ENCODE measurements at regions not wholly inside any gene's neighbourhood (a gene's known extent, or its start where the extent isn't known, plus 50 kb on each side); places are given as distances from the start of the nearest gene placed in this dataset.
A peak's percentile ranks its signal among the peaks of the same experiment; 100 is the strongest.

- TF ChIP-seq, protein P1, sequence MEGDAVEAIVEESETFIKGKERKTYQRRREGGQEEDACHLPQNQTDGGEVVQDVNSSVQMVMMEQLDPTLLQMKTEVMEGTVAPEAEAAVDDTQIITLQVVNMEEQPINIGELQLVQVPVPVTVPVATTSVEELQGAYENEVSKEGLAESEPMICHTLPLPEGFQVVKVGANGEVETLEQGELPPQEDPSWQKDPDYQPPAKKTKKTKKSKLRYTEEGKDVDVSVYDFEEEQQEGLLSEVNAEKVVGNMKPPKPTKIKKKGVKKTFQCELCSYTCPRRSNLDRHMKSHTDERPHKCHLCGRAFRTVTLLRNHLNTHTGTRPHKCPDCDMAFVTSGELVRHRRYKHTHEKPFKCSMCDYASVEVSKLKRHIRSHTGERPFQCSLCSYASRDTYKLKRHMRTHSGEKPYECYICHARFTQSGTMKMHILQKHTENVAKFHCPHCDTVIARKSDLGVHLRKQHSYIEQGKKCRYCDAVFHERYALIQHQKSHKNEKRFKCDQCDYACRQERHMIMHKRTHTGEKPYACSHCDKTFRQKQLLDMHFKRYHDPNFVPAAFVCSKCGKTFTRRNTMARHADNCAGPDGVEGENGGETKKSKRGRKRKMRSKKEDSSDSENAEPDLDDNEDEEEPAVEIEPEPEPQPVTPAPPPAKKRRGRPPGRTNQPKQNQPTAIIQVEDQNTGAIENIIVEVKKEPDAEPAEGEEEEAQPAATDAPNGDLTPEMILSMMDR (IDR thresholded peaks at IDR 0.05; ENCODE audit: insufficient read depth, low read depth, low read length, missing control alignments), result no peak
- no peak for DNase-seq (ENCODE audit: low read depth)
- H3K4me3 ChIP-seq (ENCODE audit: low read depth, low read length), result no peak overlapping the region
Measured at GRCh38 chr10:35910234-35910633, 268.1 kb upstream of the FZD8 start.

GRCh38 chr10:35909121-35909720 lies 267.1 kb upstream of the FZD8 start:
- TF ChIP-seq, protein P1 (IDR thresholded peaks at IDR 0.05; ENCODE audit: insufficient read depth, low read depth, low read length, missing control alignments), result no peak
- H3K4me3 ChIP-seq (ENCODE audit: low read depth, low read length), result no peak overlapping the region
- DNase-seq (ENCODE audit: low read depth), result no peak

DNA sequence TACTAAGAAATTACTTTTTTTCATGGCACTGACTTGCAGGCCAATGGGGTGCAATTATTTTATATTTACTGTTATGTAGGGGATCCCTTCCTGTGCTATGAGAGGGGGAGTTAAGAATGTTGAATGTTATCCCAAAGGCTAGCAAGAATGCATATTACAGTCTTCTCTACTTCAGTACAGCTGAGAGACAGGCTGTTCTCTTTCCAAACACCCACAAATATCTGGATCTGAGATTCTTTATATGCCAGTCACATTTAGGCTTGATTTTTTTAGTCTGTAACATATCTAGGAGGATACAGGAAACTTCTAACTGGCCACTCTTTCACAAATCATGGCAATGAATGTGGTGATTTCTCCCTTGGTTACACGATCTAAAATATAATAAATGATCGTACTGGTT lies 266.4 kb upstream of the FZD8 start:
- TF ChIP-seq, protein P1 (IDR thresholded peaks at IDR 0.05; ENCODE audit: insufficient read depth, low read depth, low read length, missing control alignments), result no peak

DNA sequence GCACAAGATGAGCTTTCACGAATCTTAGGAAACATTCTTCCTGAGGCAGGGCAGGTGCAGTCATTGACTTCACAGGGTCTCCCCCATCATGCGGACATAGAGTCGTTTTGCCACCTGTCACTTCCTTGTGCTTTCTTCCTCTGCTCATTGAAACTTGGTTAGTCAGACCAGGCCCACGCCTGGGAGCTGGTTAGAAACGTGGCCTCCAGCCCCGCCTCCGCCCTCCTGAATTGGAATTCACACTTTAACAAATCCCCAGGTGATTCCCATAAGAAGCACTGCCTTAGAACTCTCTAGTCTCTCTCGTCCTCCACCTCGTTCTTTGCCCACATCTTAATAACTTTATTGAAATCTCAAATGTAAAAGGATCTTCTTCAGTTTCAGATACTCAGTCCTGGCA lies 265.5 kb upstream of the FZD8 start:
- DNase-seq (ENCODE audit: low read depth), result peak; percentile 11

More for the DNA sequence above, 266.4 kb upstream of the FZD8 start:
- no peak overlapping the region for H3K4me3 ChIP-seq (ENCODE audit: low read depth, low read length)
- no peak for DNase-seq (ENCODE audit: low read depth)

GRCh38 chr10:35906155-35906554 lies 264.1 kb upstream of the FZD8 start:
- TF ChIP-seq, protein P1 (IDR thresholded peaks at IDR 0.05; ENCODE audit: insufficient read depth, low read depth, low read length, missing control alignments), result no peak
- DNase-seq (ENCODE audit: low read depth), result no peak
- no peak overlapping the region for H3K4me3 ChIP-seq (ENCODE audit: low read depth, low read length)

More for the DNA sequence above, 265.5 kb upstream of the FZD8 start:
- H3K4me3 ChIP-seq (ENCODE audit: low read depth, low read length), result no peak overlapping the region
- TF ChIP-seq, protein P1 (IDR thresholded peaks at IDR 0.05; ENCODE audit: insufficient read depth, low read depth, low read length, missing control alignments), result no peak

GRCh38 chr10:35903021-35903420 lies 260.9 kb upstream of the FZD8 start:
- TF ChIP-seq, protein P1 (IDR thresholded peaks at IDR 0.05; ENCODE audit: insufficient read depth, low read depth, low read length, missing control alignments), result no peak
- no peak overlapping the region for H3K4me3 ChIP-seq (ENCODE audit: low read depth, low read length)
- no peak for DNase-seq (ENCODE audit: low read depth)
